Lower leg skin (tissue), 3 donors: ENCODE measurements at regions not wholly inside any gene's neighbourhood (a gene's known extent, or its start where the extent isn't known, plus 50 kb on each side); places are given as distances from the start of the nearest gene placed in this dataset.

Experiments used
- CTCF ChIP-seq, 3 donors: fragments of 450-650 bp; IDR thresholded peaks; one replicate each; pipeline ENCODE4 v1.5.1; 2016; ENCODE audit warnings: antibody characterized with exemption in 3 of 3, mild to moderate bottlenecking in 3 of 3, moderate library complexity in 2 of 3
- POLR2A ChIP-seq, 2 donors: fragments of 450-650 bp; IDR thresholded peaks; one replicate each; pipeline ENCODE4 v1.6.1; 2016 to 2017; ENCODE audit warnings: antibody characterized with exemption in 2 of 2, mild to moderate bottlenecking in 1 of 2, moderate library complexity in 1 of 2

DNA sequence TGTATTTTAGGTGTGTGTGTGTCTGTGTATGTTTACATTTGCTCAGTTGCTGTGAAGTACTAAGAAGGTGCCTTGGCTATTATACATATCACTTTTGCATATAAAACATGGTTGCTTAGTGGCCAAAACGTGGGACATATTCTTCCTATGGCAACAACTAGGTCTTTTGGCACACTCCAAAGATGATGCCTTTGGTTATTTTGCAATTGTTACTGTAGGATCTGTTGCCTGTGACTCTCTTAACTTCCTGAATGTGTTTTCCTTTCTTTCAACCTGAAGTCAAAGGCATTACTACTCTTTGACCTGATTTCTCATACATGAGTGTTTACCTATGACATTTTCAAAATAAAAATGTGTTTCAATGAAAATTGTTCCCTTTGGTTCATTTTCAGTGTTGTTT is 160.5 kb downstream of the UBE2E3 start:
- TF ChIP-seq POLR2A (IDR thresholded peaks at IDR 0.05) (no peak), CTCF (IDR thresholded peaks at IDR 0.05) (no peak)
